GM19239 (cell line): ENCODE measurements at regions not wholly inside any gene's neighbourhood (a gene's known extent, or its start where the extent isn't known, plus 50 kb on each side); places are given as distances from the start of the nearest gene placed in this dataset.
A peak's percentile ranks its signal among the peaks of the same experiment; 100 is the strongest.

Experiments used
- DNase-seq: peaks from one replicate; pipeline ENCODE4 v3.0.0; 2011; ENCODE audit warnings: low spot score; ENCODE audit not compliant: insufficient read length
- FAIRE-seq: peaks from 2 replicates; lab custom pipeline; 2011; peaks lifted over from hg19 to GRCh38; lab: Jason Lieb, UNC

DNA sequence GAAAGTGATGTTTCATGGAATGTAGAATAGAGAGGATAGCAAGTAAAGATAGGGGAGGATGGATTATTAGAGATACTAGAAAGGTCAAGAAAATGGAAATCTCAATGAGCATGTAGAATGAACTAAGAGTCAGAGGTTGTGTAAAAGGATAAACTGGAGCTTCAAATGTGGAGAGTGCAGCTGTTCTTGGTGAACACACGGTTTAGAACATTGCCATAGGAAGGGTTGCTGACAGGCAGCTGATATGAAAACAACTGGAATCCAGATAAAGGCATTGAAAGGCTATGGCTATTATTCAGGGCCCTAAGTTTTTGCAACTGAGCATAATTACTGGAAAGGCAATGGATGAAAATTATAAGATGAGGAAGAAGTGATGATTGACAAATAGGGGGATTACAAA, 239.6 kb upstream of the VEGFC start:
- DNase-seq, result no peak
- FAIRE-seq, result no peak

DNA sequence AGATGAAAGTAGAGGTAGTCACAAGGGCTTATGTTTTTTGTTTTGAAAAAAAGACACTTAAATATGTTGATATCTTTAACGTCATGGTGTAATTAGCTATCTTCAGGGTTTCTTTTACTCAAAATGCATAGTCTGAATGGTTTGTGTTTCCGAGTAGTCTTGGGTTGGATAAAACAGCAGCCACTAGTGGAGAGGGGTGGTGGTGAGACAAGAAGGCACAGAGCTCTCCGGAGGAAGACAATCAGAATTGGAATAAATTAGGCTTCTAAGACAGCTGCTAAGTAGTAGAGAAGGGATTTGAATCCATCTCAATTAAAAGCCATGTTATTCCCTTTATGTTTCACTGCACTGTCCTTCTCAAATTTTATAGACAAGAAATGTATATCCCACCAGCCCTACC, 240.4 kb upstream of the VEGFC start:
- DNase-seq (no peak), FAIRE-seq (no peak)

DNA sequence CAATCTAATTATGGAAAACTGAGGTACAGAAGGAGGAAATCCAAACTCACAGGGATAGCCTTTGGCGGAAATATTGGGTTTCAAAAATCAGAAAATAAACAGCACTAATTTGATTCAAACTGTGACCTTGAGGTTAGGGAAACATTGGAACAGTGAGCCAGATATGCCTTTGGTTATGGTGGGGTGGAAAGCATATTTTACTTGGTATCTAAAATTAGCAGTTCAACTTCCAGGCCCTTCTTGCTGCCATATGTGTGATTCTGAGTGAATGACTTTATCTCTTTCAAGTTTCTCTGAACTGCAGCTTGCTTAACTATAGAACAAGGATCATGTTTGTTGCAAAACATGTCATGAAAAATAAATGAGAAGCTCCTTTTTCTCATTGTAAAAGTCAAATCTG, 240.9 kb upstream of the VEGFC start:
- no peak for FAIRE-seq

DNA sequence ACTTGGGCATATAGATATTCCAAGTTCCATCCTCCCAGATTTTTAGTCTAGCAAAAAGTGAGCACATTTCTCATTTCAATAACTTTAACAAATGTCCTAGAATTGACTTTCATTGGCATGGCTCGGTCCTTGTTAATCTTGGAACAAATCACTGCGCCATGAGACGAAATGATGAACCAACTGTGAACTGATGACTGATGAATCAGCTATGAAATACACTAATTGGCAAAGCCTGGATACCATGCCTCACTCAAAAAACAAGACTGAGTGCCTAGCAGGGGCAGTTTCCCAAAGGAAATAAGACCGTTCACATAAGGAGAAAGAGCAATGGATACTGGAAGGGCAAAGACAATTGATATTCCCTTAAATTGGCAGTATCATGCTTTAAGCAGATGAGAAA, 248.6 kb upstream of the VEGFC start:
- DNase-seq (no peak), FAIRE-seq (no peak)

More for the DNA sequence above, 240.9 kb upstream of the VEGFC start:
- DNase-seq, result no peak

DNA sequence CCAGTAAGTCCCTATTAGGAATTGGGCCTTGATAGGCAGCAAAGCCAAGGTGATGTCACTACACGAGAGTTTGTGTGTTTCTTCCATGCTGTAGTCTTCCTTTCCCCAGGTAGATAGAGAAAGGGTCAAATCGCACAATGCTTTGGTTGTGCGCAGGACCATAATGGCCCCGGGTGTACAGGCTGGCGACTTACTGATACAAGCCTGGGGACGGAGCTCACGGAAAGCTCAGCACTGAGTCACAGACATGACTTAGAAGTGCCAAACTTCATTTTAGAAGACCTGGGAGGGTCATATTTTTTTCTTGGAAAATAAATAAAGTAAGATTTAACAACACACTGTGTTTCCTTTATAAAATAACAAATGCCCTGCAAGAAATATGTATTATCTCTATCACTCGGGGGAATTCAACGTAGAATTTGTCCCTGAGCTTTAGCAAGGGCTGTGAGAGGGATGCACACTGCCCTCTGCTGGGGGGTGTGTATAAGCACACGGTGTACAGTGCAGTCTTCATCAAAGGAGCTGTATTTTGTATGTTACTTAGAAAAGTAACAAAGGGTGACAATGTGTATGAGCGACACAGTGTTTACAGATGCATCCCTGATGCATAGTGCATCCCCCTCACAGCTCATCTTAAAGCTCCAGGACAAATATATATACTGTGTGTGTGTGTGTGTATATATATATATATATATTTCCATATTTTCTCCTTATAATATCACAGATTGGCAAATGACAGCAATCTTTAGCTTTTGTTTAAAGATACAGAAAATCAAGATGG, 254.5 kb upstream of the VEGFC start:
- FAIRE-seq (peak; percentile 89), DNase-seq (peak; percentile 4)

DNA sequence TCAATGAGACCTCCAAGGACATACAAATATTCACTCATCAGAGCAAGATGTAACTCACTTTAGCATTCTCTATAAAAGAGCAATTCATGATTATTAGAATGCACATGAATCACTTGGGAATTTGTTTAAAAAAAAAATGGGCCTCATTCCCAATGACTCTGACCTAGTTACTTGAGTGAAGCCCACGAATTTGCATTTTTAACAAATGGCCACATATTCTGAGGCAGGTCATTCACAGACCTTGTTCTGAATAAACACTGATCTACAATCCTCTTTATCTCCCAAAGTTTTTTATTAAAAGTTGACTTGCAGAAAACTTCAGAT, 255.1 kb upstream of the VEGFC start:
- DNase-seq (no peak), FAIRE-seq (no peak)

DNA sequence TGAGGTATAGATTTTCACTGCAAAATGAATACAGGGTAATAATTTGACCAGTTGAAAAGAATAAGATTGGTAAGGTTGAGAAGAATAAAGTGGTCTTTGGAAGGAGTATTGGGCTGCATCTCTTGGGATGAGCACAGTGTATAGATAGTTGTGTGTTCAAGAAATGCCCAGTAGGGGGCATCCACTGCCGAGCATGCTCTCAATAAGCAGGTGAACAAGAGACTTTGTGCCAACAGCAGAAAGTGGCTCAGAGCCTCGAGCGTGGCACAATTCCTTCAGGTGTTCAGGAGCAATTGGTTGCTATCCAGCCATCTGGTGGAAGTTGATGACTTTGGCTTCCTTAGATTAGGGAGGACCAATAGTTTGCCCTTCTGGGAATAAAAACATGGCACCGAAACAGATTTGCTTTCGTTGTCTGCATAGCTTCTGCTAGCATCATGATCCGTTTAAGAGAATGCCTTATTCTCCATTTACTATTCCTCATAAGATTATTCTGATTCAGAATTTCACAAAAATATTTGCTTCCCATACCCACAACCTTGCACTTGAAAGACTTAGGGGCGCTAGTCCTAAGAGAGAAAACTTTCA, 258.1 kb upstream of the NEIL3 start:
- DNase-seq, result peak; percentile 2
- peak; percentile 80 for FAIRE-seq

DNA sequence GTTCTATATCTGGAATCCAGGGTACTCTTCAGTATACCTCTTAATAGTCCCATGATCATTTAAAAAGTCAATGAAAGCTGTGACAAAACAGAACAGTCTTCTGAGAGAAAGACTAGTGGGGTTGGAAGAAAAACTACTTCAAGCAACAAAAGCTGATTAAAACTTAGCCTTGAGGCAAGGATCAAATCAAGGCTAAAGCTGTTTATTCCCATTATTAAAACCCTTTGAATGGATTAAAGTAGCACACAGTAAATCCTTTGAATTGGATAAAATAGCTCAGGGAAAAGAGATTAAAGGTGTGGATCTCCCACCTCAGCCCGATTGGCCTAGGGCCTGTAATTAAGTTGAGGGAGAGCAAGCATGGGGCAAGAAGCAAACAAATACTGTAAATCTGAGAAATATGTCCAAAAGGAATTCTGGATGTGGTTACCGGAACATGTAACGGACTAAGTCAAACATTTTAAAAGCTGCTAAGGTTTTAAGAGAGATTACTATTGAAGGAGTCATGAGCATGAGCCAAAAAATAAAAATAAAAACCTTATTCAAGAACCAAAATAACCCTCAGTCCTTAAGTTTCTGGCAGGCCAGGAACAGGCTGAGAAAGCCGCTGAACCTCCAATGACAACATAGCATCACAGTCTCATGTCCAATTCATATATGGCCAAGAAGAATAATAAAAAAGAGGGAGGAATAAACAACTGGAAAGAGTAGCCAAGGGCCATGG, 257.3 kb upstream of the NEIL3 start:
- no peak for FAIRE-seq
- DNase-seq, result no peak

DNA sequence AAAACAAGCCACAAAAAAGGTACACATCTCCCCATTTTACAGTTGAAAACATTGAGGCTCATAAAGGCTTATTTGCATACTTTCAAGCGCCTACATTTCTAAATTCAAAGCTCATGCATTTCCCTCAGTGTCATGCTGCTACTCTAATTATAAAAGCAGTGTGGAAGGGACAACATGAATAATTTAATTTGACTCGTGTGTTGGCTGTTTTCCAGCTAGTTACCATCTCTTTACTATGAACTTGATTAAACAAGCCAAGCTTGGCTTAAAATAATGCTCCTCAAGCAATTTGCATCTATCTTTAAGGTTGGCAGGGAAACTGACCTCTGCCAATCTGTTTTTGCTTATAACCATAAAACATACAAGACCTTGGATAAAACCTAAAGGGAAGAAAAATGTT, 252.5 kb upstream of the NEIL3 start:
- no peak for DNase-seq
- FAIRE-seq, result no peak

DNA sequence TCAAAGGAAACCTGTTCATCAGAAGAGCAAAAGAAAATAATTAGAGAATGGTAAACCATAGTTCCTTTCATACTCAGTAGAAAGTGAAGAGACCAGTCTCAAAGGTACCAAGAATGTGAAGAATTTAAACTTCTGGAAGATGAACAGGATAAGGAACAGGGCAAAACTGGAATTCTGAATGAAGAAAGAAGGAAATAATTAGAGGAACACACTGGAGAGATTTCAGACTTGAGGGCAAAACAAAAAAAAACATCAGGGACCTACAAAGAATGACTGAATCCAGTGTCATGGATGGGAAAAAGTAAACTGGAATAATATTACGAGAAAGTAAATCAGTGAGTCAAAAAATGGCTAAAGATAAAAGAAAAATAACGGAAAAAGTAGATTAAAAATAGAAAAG, 245.6 kb upstream of the NEIL3 start:
- FAIRE-seq (no peak), DNase-seq (no peak)

DNA sequence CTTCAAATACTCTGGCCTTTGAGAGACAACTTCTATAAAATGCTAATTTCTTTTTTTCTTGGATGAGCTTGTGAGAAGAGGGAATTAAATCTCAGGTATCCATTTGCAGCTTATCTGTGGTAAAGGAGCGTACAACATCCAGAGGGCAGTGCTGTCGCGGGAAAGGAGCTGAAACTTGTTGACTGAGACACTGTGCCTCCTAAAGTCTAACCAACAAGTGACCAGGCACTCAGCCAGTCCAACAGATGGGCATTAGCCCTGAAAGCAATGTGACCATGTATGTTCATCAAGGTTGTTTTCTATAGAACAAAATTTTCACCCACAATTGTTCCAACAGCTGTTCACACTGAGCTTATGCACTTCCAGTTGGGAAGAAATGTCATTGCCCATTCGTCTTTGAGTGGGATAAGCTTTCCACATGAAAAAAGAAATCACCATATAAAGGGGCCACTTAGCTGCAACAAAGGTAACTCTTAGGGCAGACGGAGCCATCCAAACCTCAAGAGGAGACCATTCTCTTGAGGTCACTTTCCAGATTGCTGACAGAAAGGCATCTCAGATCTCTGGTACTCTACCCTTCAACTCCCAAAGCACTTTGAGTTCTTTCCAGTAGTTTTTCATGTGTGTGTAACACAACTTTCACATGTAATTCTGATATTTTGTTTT, 244.8 kb upstream of the NEIL3 start:
- FAIRE-seq, result no peak
- DNase-seq, result no peak

DNA sequence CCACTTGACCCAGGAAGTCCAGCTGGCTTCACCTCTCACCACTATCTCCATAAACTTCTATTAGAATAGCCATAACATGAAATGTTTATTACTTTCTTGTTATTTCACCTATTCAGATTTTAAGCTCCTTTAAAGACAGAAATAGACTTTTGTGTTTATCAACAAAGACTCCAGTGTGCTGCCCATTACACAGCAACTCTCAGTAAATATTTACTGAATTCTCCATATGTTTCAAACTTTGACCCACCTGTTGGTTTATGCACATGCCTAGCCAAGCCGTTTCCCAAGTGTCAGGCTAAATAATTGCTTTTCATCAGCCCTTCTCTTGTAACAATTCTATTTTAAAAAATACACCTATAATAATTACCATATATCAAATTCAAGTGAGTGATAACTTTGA, 242.9 kb upstream of the NEIL3 start:
- FAIRE-seq (no peak), DNase-seq (no peak)

DNA sequence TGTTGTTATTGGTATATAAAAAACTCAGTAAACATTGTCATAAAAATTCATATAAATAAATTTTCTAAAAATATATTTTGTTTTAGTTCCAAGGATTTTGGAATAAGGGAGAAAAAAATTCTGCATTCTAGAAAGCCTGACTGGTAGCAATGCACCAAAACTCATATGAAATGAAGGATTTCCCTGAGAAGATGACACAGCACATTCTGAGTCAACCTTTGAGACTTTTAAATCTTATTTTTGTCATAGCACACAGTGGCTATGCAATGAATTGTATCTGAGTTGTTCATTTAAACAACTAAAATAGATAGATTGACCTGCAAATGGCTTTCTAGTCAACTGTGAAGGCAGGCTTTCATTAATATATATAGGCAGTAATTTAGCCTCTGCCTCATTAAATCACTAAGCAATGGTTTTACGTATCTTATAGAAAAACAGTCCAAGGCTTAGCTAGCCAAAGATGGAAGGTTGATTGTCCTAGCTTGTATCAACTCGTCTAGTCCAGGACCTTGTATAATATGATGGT, 239.1 kb upstream of the NEIL3 start:
- FAIRE-seq (no peak), DNase-seq (no peak)

DNA sequence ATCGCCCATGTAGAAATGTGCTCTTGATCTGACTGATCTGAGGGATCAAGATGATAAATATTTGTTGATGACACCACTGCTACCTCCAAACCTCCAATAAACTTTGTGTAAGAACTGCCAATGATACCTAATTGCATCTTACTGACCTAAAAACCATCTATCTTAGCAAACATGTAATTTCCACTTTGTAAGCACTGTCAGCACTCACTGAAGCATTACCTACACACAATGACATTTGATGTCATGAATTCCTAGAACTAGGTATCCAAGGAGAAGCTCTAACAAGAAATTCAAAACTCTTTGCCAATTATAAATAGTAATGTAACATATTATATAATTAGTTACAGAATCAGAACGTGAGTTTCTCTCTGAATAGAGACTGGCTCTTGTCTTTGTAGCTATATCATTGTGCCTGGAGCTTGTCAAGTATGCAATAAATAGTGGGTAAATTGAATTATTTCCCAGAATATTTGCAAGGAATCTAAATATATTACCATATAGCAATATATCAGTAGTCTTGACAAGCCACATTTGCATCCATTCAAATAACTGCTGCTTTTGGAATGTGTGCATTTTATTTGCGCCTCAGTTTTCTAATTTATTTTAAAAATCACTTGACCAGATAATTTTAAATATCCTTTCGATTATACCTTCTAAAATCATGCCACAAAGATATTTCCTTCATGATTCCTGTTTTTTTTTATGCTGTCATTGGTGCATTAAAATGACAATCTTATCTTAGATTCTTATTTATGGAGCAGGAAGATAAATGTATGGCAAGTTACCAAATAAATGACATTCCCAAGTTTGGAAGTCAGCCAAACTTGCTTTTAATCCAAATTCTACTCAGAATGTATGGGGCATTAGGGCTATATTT, 232.3 kb upstream of the NEIL3 start:
- DNase-seq (no peak), FAIRE-seq (no peak)

DNA sequence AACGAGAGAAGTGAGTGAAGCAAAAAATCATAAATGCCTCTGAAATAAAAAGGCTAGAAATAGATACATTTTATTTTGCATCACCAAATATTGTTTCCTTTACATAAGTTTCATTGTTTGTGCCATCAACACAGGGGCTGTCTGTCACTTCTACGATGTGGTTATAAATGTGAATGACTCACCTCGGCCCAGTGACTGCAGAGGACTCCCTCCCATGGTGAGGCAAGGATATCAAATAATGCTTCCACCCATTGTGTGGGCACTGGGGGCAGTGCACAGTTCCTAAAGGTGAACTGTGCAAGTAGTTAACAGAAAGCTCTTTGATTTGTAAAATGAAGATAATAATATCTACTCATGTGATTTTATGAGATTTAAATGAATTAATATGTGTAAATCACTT, 230.3 kb upstream of the NEIL3 start:
- DNase-seq, result no peak
- FAIRE-seq, result no peak

DNA sequence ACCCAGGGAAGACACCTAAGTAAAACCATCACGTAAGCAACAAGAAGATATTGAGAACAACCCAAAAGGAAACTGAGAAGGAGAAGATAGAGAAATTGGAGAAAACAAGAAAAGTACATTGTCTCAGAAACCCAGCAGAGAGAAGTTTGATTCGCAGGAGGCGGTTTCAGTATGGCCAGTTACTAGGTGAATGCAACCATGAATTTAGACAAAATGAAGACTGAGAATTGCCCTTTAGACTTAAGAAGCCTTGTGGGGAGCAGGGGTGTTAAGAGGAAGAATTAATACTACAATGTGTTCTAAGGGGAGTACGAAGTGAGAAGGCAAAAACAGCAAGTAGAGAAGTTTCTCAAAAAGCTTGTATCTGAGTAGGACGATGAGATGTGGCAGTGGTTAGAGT, 229.3 kb upstream of the NEIL3 start:
- DNase-seq (no peak), FAIRE-seq (no peak)

DNA sequence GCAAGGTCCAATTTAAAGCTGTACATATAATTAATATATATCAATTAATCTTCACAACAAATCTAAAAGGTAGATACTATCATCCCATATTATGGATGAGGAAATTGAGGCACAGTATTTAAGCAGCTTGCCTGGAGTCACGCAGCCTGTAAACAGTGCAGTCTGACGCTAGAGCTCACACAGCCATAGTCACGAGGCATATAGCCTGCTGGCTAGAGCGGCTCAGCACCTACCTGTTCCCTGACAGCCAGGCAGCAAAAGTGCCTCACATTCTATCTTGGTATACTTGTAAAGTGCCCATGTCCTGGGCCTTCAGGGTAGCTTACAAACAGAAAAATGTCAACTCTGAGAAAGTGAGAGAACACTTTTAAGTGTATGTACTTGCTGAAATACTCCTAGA, 222.6 kb upstream of the NEIL3 start:
- DNase-seq (no peak), FAIRE-seq (no peak)

DNA sequence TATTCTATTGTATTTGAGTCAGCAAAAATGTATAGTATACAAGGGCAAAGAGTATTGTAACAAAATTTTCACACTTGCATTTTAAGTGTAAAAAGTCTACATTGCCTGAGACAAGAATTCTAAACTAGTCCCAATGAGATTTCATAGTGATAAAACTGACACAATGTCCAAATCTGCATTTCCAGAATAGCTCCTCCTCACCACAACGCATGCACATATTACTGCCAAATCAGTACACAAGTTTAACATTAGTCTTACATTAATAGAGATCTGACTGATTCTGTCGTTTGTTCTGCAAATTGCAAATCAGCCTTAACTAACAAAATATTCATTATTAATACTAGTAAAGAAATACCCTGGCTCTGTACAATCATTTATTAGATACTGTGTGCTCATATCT, 222.2 kb upstream of the NEIL3 start:
- DNase-seq, result no peak
- FAIRE-seq, result no peak

DNA sequence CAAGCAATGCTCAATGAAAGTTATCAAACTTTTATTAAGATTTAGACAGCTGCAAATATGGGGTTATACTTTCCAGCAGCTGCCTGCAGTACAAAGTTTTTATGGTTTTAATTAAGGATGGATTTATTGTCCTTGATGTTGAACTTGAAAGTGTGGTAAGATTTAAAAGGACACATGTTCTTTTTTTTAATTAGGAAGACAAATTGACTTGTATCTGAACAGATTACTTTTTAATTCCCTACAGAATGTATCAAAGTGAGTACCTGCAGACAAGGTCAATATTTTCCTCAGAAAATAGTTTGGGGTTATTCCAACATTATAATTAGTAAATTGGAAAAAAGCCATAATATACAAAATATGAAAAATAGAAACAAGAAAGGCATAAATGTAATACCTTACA, 218.2 kb upstream of the NEIL3 start:
- FAIRE-seq, result peak; percentile 28
- no peak for DNase-seq

DNA sequence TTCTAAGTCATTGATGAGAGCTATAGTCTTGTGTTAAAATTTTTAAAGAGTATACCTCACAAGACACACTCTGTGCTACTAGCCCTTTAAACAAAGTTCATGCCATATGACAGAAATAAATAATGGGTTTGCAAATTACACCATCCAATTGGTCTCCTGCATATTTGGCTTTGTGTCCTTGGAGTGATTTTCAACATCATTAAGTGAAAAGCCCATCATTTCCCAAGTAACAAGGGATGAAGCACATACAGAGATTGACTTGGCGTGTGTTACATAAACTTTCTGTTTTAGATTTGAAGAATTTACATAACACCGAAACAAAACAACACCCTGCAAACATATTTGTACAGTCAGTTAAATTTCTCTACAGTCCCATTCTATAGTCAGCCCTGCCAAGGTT, 216.9 kb upstream of the NEIL3 start:
- FAIRE-seq, result no peak
- no peak for DNase-seq
